ENCODE measurements at regions not wholly inside any gene's neighbourhood (a gene's known extent, or its start where the extent isn't known, plus 50 kb on each side); places are given as distances from the start of the nearest gene placed in this dataset.

- Mint-ChIP-seq H3K27ac (no peak overlapping the region), H3K4me1 (no peaks in the 10 kb centered on the region), H3K9me3 (peaks cover 12% of the 10 kb centered on the region), H3K36me3 (peaks cover 3% of the 10 kb centered on the region; the same call in 1 of the 2 replicates), H3K4me3 (no peak overlapping the region), H3K27me3 (ENCODE audit: low read depth) (no peaks in the 10 kb centered on the region)
- TF ChIP-seq MYBL2 (CRISPR knock-in tag; IDR thresholded peaks at IDR 0.05) (no peak), FOXK1 (CRISPR knock-in tag; IDR thresholded peaks at IDR 0.05) (no peak), TEAD1 (CRISPR knock-in tag; IDR thresholded peaks at IDR 0.05) (no peak), OVOL2 (CRISPR knock-in tag; IDR thresholded peaks at IDR 0.05; ENCODE audit: borderline replicate concordance) (no peak), JAZF1 (CRISPR knock-in tag; IDR thresholded peaks at IDR 0.05) (no peak), ZNF532 (CRISPR knock-in tag; IDR thresholded peaks at IDR 0.05; ENCODE audit: borderline replicate concordance) (no peak), SOX15 (CRISPR knock-in tag; IDR thresholded peaks at IDR 0.05) (no peak), ESRRA (CRISPR knock-in tag; IDR thresholded peaks at IDR 0.05; ENCODE audit: borderline replicate concordance) (no peak), NFYB (CRISPR knock-in tag; conservative IDR thresholded peaks at IDR 0.05; ENCODE audit: low read depth) (no peak), GTF2I (CRISPR knock-in tag; conservative IDR thresholded peaks at IDR 0.05) (no peak), TEAD4 (CRISPR knock-in tag; IDR thresholded peaks at IDR 0.05) (no peak)
- TF ChIP-seq, protein P1, sequence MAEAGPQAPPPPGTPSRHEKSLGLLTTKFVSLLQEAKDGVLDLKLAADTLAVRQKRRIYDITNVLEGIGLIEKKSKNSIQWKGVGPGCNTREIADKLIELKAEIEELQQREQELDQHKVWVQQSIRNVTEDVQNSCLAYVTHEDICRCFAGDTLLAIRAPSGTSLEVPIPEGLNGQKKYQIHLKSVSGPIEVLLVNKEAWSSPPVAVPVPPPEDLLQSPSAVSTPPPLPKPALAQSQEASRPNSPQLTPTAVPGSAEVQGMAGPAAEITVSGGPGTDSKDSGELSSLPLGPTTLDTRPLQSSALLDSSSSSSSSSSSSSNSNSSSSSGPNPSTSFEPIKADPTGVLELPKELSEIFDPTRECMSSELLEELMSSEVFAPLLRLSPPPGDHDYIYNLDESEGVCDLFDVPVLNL (CRISPR knock-in tag; IDR thresholded peaks at IDR 0.05; ENCODE audit: borderline replicate concordance, low read depth), result no peak
- TF ChIP-seq, protein P2, sequence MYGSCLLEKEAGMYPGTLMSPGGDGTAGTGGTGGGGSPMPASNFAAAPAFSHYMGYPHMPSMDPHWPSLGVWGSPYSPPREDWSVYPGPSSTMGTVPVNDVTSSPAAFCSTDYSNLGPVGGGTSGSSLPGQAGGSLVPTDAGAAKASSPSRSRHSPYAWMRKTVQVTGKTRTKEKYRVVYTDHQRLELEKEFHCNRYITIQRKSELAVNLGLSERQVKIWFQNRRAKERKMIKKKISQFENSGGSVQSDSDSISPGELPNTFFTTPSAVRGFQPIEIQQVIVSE (CRISPR knock-in tag; IDR thresholded peaks at IDR 0.05; ENCODE audit: borderline replicate concordance), result no peak
- TF ChIP-seq, protein P3, sequence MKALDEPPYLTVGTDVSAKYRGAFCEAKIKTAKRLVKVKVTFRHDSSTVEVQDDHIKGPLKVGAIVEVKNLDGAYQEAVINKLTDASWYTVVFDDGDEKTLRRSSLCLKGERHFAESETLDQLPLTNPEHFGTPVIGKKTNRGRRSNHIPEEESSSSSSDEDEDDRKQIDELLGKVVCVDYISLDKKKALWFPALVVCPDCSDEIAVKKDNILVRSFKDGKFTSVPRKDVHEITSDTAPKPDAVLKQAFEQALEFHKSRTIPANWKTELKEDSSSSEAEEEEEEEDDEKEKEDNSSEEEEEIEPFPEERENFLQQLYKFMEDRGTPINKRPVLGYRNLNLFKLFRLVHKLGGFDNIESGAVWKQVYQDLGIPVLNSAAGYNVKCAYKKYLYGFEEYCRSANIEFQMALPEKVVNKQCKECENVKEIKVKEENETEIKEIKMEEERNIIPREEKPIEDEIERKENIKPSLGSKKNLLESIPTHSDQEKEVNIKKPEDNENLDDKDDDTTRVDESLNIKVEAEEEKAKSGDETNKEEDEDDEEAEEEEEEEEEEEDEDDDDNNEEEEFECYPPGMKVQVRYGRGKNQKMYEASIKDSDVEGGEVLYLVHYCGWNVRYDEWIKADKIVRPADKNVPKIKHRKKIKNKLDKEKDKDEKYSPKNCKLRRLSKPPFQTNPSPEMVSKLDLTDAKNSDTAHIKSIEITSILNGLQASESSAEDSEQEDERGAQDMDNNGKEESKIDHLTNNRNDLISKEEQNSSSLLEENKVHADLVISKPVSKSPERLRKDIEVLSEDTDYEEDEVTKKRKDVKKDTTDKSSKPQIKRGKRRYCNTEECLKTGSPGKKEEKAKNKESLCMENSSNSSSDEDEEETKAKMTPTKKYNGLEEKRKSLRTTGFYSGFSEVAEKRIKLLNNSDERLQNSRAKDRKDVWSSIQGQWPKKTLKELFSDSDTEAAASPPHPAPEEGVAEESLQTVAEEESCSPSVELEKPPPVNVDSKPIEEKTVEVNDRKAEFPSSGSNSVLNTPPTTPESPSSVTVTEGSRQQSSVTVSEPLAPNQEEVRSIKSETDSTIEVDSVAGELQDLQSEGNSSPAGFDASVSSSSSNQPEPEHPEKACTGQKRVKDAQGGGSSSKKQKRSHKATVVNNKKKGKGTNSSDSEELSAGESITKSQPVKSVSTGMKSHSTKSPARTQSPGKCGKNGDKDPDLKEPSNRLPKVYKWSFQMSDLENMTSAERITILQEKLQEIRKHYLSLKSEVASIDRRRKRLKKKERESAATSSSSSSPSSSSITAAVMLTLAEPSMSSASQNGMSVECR (CRISPR knock-in tag; IDR thresholded peaks at IDR 0.05; ENCODE audit: borderline replicate concordance), result no peak
- ATAC-seq (no peak), DNase-seq (ENCODE audit: low spot score) (no peak)
- ChIA-PET CTCF (no interaction called here), POLR2A (no interaction called here)
These were observed 71.0 kb upstream of the UNC5C start for GRCh38 chr4:95619525-95620443.

Measured in WTC11 (cell line).